ENCODE measurements at regions not wholly inside any gene's neighbourhood (a gene's known extent, or its start where the extent isn't known, plus 50 kb on each side); places are given as distances from the start of the nearest gene placed in this dataset.

DNA sequence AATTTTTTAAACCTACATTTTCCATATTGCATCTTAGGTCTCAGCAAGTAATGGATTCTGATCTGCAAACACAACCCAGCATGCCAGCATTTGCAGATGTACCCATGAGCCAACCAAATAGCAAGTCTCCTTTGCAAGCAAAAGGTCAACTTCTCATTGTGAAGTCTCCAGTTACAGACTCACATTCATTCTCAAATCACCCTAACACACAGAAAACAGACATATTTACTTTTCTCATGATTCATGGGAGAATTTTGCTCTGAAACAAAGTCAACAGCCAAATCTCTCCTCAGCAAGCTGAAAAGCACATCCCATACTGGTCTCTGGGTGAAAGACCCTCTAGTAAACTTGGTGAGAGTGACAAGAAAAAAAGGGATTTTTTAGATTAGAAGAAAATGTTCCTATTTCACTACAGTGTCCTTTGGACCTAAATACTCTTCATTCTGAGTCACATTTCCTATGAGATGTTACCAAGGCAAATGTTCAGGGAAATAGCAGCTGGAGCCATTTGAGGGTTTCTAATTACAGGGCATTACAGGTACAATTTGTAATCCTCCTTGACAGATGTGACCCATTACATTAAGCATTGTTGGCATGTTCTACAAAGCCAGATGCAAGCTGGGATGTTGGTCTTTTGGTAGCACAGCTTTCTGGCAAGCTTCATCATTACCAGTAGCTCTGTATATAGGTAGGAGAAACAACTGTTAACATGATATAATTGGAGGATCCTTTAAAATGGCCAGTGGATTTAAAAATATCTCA lies 383.3 kb downstream of the SMARCA1 start:
- no peak overlapping the region for H3K4me3 ChIP-seq (ENCODE audit: low read depth, low read length)
- DNase-seq (ENCODE audit: low read depth): no peak
- TF ChIP-seq CTCF (IDR thresholded peaks at IDR 0.05; ENCODE audit: low read depth, low read length, missing control alignments): no peak

DNA sequence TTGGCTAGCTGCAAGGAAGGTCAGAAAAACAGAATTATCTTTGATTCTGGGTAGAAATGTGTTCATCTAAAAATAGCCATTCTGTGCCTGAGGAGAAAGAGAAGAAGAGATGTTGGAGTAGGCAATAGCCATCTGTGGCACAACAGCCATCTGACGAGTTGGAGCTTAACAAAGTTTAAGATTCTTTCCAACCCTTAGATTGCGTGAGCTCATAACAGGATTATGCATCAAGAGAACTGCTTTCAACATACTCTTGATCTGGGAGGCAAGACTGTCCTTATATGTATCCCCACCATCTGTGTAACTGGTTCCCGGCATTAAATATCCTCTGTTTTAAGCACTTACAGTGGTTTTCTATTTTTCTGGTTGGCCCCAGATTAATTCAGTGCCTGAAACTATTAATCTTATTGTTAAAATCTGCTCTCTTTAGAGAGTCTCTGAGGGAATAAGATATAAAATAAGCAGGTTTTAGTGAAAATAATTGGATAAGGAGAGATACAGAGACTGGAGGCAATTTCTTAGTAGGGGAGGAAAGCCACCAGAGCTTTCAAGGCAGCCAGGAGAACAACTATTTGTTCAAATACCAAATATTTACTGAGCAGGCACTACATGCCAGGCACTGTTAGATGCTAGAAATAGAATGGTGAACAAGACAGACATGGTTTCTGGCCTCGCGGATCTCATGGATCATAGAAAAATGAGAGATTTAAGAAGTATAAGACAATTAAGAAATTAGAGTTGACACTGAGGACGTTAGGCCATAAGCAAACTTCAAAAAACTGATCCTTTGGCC lies 398.0 kb downstream of the SMARCA1 start:
- no peak for DNase-seq (ENCODE audit: low read depth)
- no peak for TF ChIP-seq CTCF (IDR thresholded peaks at IDR 0.05; ENCODE audit: low read depth, low read length, missing control alignments)
- no peak overlapping the region for H3K4me3 ChIP-seq (ENCODE audit: low read depth, low read length)

- no peak overlapping the region for H3K4me3 ChIP-seq (ENCODE audit: low read depth, low read length)
- TF ChIP-seq CTCF (IDR thresholded peaks at IDR 0.05; ENCODE audit: low read depth, low read length, missing control alignments): no peak
- DNase-seq (ENCODE audit: low read depth): no peak
Observed at GRCh38 chrX:129123795-129124194, 399.5 kb downstream of the SMARCA1 start.

DNA sequence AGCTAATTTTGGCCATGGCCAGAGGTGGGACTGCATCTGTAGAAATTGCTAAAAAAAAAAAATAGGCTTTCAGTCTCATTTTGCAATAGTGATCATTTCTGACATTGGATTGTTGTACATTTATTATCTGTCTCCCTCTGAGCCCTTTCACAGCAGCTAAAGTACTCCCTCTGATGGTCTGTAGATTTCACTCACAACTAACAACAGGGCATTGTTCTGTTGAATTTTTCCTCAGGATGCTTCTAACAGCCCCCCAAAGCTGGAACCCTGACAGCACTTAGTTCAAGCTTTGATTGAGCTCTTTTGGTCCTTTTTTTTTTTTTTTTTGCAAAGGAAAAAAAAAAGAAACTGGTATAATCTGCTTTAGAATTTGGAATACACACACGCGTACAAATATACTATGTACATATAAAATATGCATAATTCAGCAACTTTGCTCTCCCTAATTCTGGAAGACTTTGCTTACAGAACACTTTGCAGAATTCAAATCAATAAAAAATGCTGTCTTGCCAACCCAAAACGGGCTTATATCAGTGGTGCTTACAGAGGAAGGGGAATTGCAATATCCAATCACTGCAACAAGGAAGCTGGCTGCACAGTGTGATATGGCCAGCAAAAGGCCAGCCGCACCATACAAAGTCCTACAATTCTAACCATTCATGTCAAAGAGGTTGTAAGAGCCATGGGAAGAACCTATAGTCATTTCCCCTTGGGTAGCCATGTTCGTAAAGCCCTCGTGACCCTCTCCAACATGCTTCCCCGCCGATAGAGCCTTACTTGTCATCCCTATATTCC lies 406.4 kb downstream of the SMARCA1 start:
- no peak for DNase-seq (ENCODE audit: low read depth)
- H3K4me3 ChIP-seq (ENCODE audit: low read depth, low read length): no peak overlapping the region
- TF ChIP-seq CTCF (IDR thresholded peaks at IDR 0.05; ENCODE audit: low read depth, low read length, missing control alignments): no peak

DNA sequence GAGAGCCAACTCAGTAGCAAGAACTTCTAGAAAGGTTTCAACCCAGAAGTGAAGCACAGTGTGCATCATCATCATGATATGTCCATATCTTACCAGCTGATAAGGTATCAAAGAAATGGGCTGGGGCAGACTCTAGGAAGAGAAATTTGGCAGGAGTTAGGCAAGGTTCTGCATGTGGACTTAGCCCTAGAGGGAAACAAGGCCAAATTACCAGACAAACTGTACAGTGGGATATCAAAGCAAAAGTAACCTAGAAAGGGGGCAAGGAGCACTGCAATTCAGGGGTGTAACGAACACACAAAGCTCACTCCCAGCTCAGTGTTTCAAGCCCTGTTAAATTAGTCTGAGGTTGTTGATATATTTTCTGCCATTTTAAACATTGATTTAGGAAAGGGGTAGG lies 407.4 kb downstream of the SMARCA1 start:
- no peak for TF ChIP-seq CTCF (IDR thresholded peaks at IDR 0.05; ENCODE audit: low read depth, low read length, missing control alignments)
- DNase-seq (ENCODE audit: low read depth): no peak
- H3K4me3 ChIP-seq (ENCODE audit: low read depth, low read length): no peak overlapping the region

GRCh38 chrX:129115104-129115503 lies 408.2 kb downstream of the SMARCA1 start:
- H3K4me3 ChIP-seq (ENCODE audit: low read depth, low read length): no peak overlapping the region
- no peak for DNase-seq (ENCODE audit: low read depth)
- peak; percentile 32 for TF ChIP-seq CTCF (IDR thresholded peaks at IDR 0.05; ENCODE audit: low read depth, low read length, missing control alignments)

Measured in GM12864 (cell line).